ENCODE measurements at regions not wholly inside any gene's neighbourhood (a gene's known extent, or its start where the extent isn't known, plus 50 kb on each side); places are given as distances from the start of the nearest gene placed in this dataset.

GRCh38 chr7:123271856-123272255 is 72.1 kb upstream of the SLC13A1 start:
- TF ChIP-seq GATA2 (IDR thresholded peaks at IDR 0.05; ENCODE audit: low read depth, low read length) (no peak), GATA3 (IDR thresholded peaks at IDR 0.05; ENCODE audit: low read depth, low read length) (no peak)

Data from SH-SY5Y (cell line).